ENCODE measurements at regions not wholly inside any gene's neighbourhood (a gene's known extent, or its start where the extent isn't known, plus 50 kb on each side); places are given as distances from the start of the nearest gene placed in this dataset.

DNA sequence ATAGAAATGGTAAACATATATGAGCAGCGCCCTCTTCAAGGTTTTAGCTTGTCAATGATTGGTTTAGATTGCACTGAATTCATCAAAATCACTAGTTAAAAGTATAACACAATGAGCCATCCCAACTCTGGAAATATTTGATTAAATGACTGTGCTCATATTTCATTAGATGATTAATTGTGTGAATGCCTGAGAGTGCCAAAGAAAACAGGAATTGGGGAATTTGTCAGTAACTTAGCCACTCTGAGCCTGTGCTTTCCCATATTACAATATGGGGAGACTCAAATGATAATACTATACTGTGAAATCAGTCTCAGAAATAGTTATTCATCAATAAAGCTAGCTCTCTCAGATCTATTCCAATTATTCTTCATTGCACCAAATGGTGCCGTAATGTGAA lies 2087.6 kb upstream of the CELF4 start:
- no peak for TF ChIP-seq RFX5 (IDR thresholded peaks at IDR 0.05; ENCODE audit: borderline replicate concordance, low read depth, low read length)
- no peak for TF ChIP-seq PHF8 (conservative IDR thresholded peaks at IDR 0.05; ENCODE audit: low read depth, low read length)
- TF ChIP-seq, protein P1, sequence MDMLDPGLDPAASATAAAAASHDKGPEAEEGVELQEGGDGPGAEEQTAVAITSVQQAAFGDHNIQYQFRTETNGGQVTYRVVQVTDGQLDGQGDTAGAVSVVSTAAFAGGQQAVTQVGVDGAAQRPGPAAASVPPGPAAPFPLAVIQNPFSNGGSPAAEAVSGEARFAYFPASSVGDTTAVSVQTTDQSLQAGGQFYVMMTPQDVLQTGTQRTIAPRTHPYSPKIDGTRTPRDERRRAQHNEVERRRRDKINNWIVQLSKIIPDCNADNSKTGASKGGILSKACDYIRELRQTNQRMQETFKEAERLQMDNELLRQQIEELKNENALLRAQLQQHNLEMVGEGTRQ (IDR thresholded peaks at IDR 0.05; ENCODE audit: low read length) = no peak

Data from H1 (cell line).